Trophoblast cell (in vitro differentiated cells and primary cell): ENCODE measurements at regions not wholly inside any gene's neighbourhood (a gene's known extent, or its start where the extent isn't known, plus 50 kb on each side); places are given as distances from the start of the nearest gene placed in this dataset.

ENCODE experiments used
- DNase-seq, 2 donors: peaks; one replicate each; pipeline ENCODE4 v3.0.0-alpha.2; 2016
- H2AFZ ChIP-seq: 2 replicates; pipeline ENCODE4 v1.6.1; 2013; ENCODE audit warnings: low read length, moderate library complexity, mild to moderate bottlenecking; ENCODE audit not compliant: insufficient read depth, poor library complexity
- H2AK5ac ChIP-seq: 2 replicates; pipeline ENCODE4 v1.6.1; 2013; ENCODE audit warnings: mild to moderate bottlenecking, low read length
- H2BK120ac ChIP-seq: 2 replicates; pipeline ENCODE4 v1.6.1; 2013; ENCODE audit warnings: low read length, mild to moderate bottlenecking, moderate library complexity; ENCODE audit not compliant: insufficient read depth, poor library complexity
- H2BK12ac ChIP-seq: 2 replicates; pipeline ENCODE4 v1.6.1; 2013; ENCODE audit warnings: mild to moderate bottlenecking, low read length, moderate library complexity
- H2BK5ac ChIP-seq: 2 replicates; pipeline ENCODE4 v1.6.1; 2013; ENCODE audit warnings: low read length, low read depth, moderate library complexity, mild to moderate bottlenecking; ENCODE audit not compliant: poor library complexity
- H3K14ac ChIP-seq: 2 replicates; pipeline ENCODE4 v1.6.1; 2013; ENCODE audit warnings: mild to moderate bottlenecking, low read length
- H3K18ac ChIP-seq: 2 replicates; pipeline ENCODE4 v1.6.1; 2013; ENCODE audit warnings: mild to moderate bottlenecking, low read length
- H3K23ac ChIP-seq: 2 replicates; pipeline ENCODE4 v1.6.1; 2013; ENCODE audit warnings: low read length
- H3K27ac ChIP-seq: 2 replicates; pipeline ENCODE4 v1.5.1; 2013; ENCODE audit warnings: low read depth, mild to moderate bottlenecking, inconsistent platforms, low read length, moderate library complexity
- H3K27me3 ChIP-seq: 2 replicates; pipeline ENCODE4 v1.6.1; 2013; ENCODE audit warnings: inconsistent platforms, mild to moderate bottlenecking, low read length, moderate library complexity; ENCODE audit not compliant: insufficient read depth
- H3K36me3 ChIP-seq, 2 experiments: 1 replicate in 1 of 2; 2 replicates in 1 of 2; pipeline ENCODE4 v1.6.1; 2013; ENCODE audit warnings: low read length in 2 of 2, mild to moderate bottlenecking in 2 of 2, moderate library complexity in 1 of 2; ENCODE audit not compliant: insufficient read depth in 2 of 2, control insufficient read depth in 1 of 2
- H3K4ac ChIP-seq: 2 replicates; pipeline ENCODE4 v1.6.1; 2013; ENCODE audit warnings: low read depth, mild to moderate bottlenecking, low read length, moderate library complexity
- H3K4me1 ChIP-seq, 2 experiments: 1 replicate in 1 of 2; 2 replicates in 1 of 2; pipeline ENCODE4 v1.6.1; 2013; ENCODE audit warnings: low read length in 2 of 2, mild to moderate bottlenecking in 2 of 2, moderate library complexity in 1 of 2; ENCODE audit not compliant: insufficient read depth in 2 of 2, control insufficient read depth in 1 of 2
- H3K4me2 ChIP-seq: 2 replicates; pipeline ENCODE4 v1.6.1; 2013; ENCODE audit warnings: inconsistent platforms, mild to moderate bottlenecking, low read length, moderate library complexity
- H3K4me3 ChIP-seq: 2 replicates; pipeline ENCODE4 v1.5.1; 2013; ENCODE audit warnings: mild to moderate bottlenecking, low read depth, low read length, inconsistent platforms
- H3K79me1 ChIP-seq: one replicate; pipeline ENCODE4 v1.6.1; 2013; ENCODE audit warnings: low read length
- H3K79me2 ChIP-seq: 2 replicates; pipeline ENCODE4 v1.6.1; 2013; ENCODE audit warnings: low read length, mild to moderate bottlenecking; ENCODE audit not compliant: control insufficient read depth, insufficient read depth, poor library complexity
- H3K9ac ChIP-seq: 2 replicates; pipeline ENCODE4 v1.6.1; 2013; ENCODE audit warnings: mild to moderate bottlenecking, low read length
- H3K9me3 ChIP-seq: 2 replicates; pipeline ENCODE4 v1.6.1; 2013; ENCODE audit warnings: low read depth, mild to moderate bottlenecking, control low read depth, inconsistent platforms, low read length; ENCODE audit not compliant: insufficient read depth
- H4K12ac ChIP-seq: 2 replicates; pipeline ENCODE4 v1.6.1; 2013; ENCODE audit warnings: low read depth, mild to moderate bottlenecking, low read length, moderate library complexity
- H4K8ac ChIP-seq: 2 replicates; pipeline ENCODE4 v1.6.1; 2013; ENCODE audit warnings: low read depth, mild to moderate bottlenecking, low read length, moderate library complexity
- H4K91ac ChIP-seq: one replicate; pipeline ENCODE4 v1.6.1; 2013; ENCODE audit warnings: low read depth, mild to moderate bottlenecking, low read length, moderate library complexity
- WGBS: extraction: QIAGEN DNeasy Blood & Tissue Kit; methylation state at CpG from one replicate; pipeline ENCODE4 v1.1.7; 2013; ENCODE audit warnings: missing lambda C conversion rate; ENCODE audit not compliant: insufficient read length, insufficient coverage; ENCODE audit errors: extremely low coverage; 5-methylcytosine and 5-hydroxymethylcytosine counted together

GRCh38 chr7:69282946-69283345, 315.3 kb upstream of the AUTS2 start:
- Histone ChIP-seq H3K9me3 (peaks cover 2% of the 10 kb centered on the region), H3K27ac (no peak overlapping the region), H3K14ac (no peak overlapping the region), H3K4me1 (no peaks in the 10 kb centered on the region), H3K9ac (no peak overlapping the region), H3K4ac (no peak overlapping the region), H2BK12ac (no peak overlapping the region), H4K8ac (no peak overlapping the region), H3K79me1 (no peaks in the 10 kb centered on the region), H2AK5ac (no peak overlapping the region), H2BK120ac (no peak overlapping the region), H3K4me3 (no peak overlapping the region), H2BK5ac (no peak overlapping the region), H3K79me2 (no peaks in the 10 kb centered on the region), H4K91ac (no peak overlapping the region), H3K23ac (no peak overlapping the region), H4K12ac (no peak overlapping the region), H3K4me2 (no peak overlapping the region), H2AFZ (no peak overlapping the region), H3K36me3 (no peaks in the 10 kb centered on the region), H3K27me3 (no peaks in the 10 kb centered on the region), H3K18ac (no peak overlapping the region)
- no peak for DNase-seq
- WGBS, result no CpG with 5 or more reads among the region's 3 CpGs

GRCh38 chr7:69283421-69283820, 314.9 kb upstream of the AUTS2 start:
- H3K27ac ChIP-seq, result no peak overlapping the region
- no peak overlapping the region for H4K91ac ChIP-seq
- H2AK5ac ChIP-seq, result no peak overlapping the region
- H3K4me2 ChIP-seq, result no peak overlapping the region
- H3K23ac ChIP-seq, result no peak overlapping the region
- H2BK120ac ChIP-seq, result no peak overlapping the region
- H3K36me3 ChIP-seq, result no peaks in the 10 kb centered on the region
- peaks cover 2% of the 10 kb centered on the region for H3K9me3 ChIP-seq
- H4K12ac ChIP-seq, result no peak overlapping the region
- no peaks in the 10 kb centered on the region for H3K79me2 ChIP-seq
- no peak overlapping the region for H3K14ac ChIP-seq
- no peak overlapping the region for H2AFZ ChIP-seq
- DNase-seq, result no peak
- H3K4me1 ChIP-seq, result no peaks in the 10 kb centered on the region
- H3K4me3 ChIP-seq, result no peak overlapping the region
- no peak overlapping the region for H4K8ac ChIP-seq
- H3K9ac ChIP-seq, result no peak overlapping the region
- H2BK5ac ChIP-seq, result no peak overlapping the region
- WGBS, result no CpG with 5 or more reads among the region's 8 CpGs
- no peak overlapping the region for H2BK12ac ChIP-seq
- H3K4ac ChIP-seq, result no peak overlapping the region
- no peaks in the 10 kb centered on the region for H3K27me3 ChIP-seq
- no peaks in the 10 kb centered on the region for H3K79me1 ChIP-seq
- no peak overlapping the region for H3K18ac ChIP-seq

- Histone ChIP-seq H3K79me1 (no peaks in the 10 kb centered on the region), H3K36me3 (no peaks in the 10 kb centered on the region), H3K4ac (no peak overlapping the region), H3K27ac (no peak overlapping the region), H3K9ac (no peak overlapping the region), H3K79me2 (no peaks in the 10 kb centered on the region), H2BK120ac (no peak overlapping the region), H3K4me3 (no peak overlapping the region), H2BK12ac (no peak overlapping the region), H2AK5ac (no peak overlapping the region), H3K14ac (no peak overlapping the region), H2AFZ (no peak overlapping the region), H2BK5ac (no peak overlapping the region), H3K9me3 (peaks cover 2% of the 10 kb centered on the region), H3K27me3 (no peaks in the 10 kb centered on the region), H3K23ac (no peak overlapping the region), H4K8ac (no peak overlapping the region), H4K12ac (no peak overlapping the region), H4K91ac (no peak overlapping the region), H3K4me2 (no peak overlapping the region), H3K18ac (no peak overlapping the region), H3K4me1 (no peaks in the 10 kb centered on the region)
- no peak for DNase-seq
These were observed 312.4 kb upstream of the AUTS2 start for GRCh38 chr7:69285854-69286253.

DNA sequence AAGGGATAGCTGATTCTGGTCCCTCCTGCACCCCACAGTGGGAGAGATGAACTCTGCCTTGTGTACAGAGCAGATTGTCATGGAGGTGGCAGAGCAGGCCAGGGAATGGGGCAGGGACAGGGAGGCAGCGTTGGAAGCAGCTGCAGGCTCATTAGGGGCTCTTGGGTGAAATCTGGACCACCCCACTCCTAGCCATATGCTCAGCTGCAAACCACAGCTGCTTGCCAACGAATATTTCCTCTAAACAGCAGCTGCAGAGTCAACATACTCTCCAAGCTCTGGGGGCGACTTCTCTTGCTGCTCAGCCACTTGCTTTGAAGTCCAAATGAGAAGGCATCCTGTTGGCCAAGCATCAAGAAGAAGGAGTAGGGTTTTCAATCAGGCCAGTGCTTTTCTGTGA, 302.3 kb upstream of the AUTS2 start:
- DNase-seq, result no peak
- no peak overlapping the region for H3K9ac ChIP-seq
- no peaks in the 10 kb centered on the region for H3K79me1 ChIP-seq
- no peaks in the 10 kb centered on the region for H3K27me3 ChIP-seq
- H2BK12ac ChIP-seq, result no peak overlapping the region
- H2AFZ ChIP-seq, result no peak overlapping the region
- H3K18ac ChIP-seq, result no peak overlapping the region
- no peak overlapping the region for H3K4ac ChIP-seq
- no peak overlapping the region for H3K14ac ChIP-seq
- H3K27ac ChIP-seq, result no peak overlapping the region
- WGBS, result no CpG with 5 or more reads among the region's 3 CpGs
- H4K8ac ChIP-seq, result no peak overlapping the region
- no peaks in the 10 kb centered on the region for H3K9me3 ChIP-seq
- H3K4me2 ChIP-seq, result no peak overlapping the region
- no peak overlapping the region for H2BK5ac ChIP-seq
- no peak overlapping the region for H3K4me3 ChIP-seq
- no peak overlapping the region for H4K12ac ChIP-seq
- no peak overlapping the region for H2BK120ac ChIP-seq
- H3K4me1 ChIP-seq, result no peaks in the 10 kb centered on the region
- no peaks in the 10 kb centered on the region for H3K79me2 ChIP-seq
- no peak overlapping the region for H4K91ac ChIP-seq
- H2AK5ac ChIP-seq, result no peak overlapping the region
- H3K36me3 ChIP-seq, result no peaks in the 10 kb centered on the region
- H3K23ac ChIP-seq, result no peak overlapping the region

GRCh38 chr7:69301253-69301652, 297.0 kb upstream of the AUTS2 start:
- whole genome bisulfite sequencing, result no CpG with 5 or more reads among the region's 3 CpGs

More at GRCh38 chr7:69301253-69301652, 297.0 kb upstream of the AUTS2 start:
- no peak overlapping the region for H3K4ac ChIP-seq
- no peak overlapping the region for H3K27ac ChIP-seq
- H2BK120ac ChIP-seq, result no peak overlapping the region
- no peak overlapping the region for H2AK5ac ChIP-seq
- H3K4me1 ChIP-seq, result no peaks in the 10 kb centered on the region
- H3K79me2 ChIP-seq, result no peaks in the 10 kb centered on the region
- no peak overlapping the region for H4K91ac ChIP-seq
- no peaks in the 10 kb centered on the region for H3K36me3 ChIP-seq
- no peaks in the 10 kb centered on the region for H3K9me3 ChIP-seq
- no peak overlapping the region for H2BK5ac ChIP-seq
- no peaks in the 10 kb centered on the region for H3K27me3 ChIP-seq
- no peak overlapping the region for H3K23ac ChIP-seq
- no peak overlapping the region for H3K4me2 ChIP-seq
- no peak overlapping the region for H3K14ac ChIP-seq
- H3K18ac ChIP-seq, result no peak overlapping the region
- H4K12ac ChIP-seq, result no peak overlapping the region
- no peak overlapping the region for H4K8ac ChIP-seq
- H2BK12ac ChIP-seq, result no peak overlapping the region
- DNase-seq, result no peak
- H2AFZ ChIP-seq, result no peak overlapping the region
- H3K9ac ChIP-seq, result no peak overlapping the region
- no peak overlapping the region for H3K4me3 ChIP-seq
- no peaks in the 10 kb centered on the region for H3K79me1 ChIP-seq
